T-helper 2 cell treated with Interferon-gamma antibody and Interleukin-4, amounts not matched to agents 100 ng/mL and 5 ng/mL, for 36 hours (primary cell): ENCODE measurements at regions not wholly inside any gene's neighbourhood (a gene's known extent, or its start where the extent isn't known, plus 50 kb on each side); places are given as distances from the start of the nearest gene placed in this dataset.
"Not testable (repeated sequence)": the region's sequence is repeated elsewhere in the genome, so short reads cannot be mapped to it uniquely, and the experiment has no call there.

ENCODE experiments used
- intact Hi-C: fragments of 100-400 bp; cut with micrococcal nuclease; formaldehyde crosslinking; loops from one replicate; pipeline ENCODE4 v1.15.1; 2023

DNA sequence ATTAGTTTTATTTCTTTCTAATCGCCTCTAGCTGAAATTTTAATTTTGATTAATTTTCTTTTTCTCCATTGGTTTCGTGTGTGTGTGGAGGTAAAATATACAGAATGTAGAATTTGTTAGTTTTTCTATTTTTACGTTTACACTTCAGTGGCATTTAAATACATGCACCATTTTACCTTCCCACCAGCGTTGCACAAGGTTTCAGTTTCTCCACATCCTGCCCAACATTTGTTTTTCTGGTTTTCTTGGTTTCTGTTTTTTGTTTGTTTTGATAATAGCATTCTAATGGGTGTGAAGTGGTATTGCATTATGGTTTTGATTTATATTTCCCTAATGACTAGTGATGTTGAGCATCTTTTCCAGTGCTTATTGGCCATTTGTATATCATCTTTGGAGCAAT is 871.4 kb upstream of the DEFB115 start:
- intact Hi-C loops: not testable (repeated sequence)

DNA sequence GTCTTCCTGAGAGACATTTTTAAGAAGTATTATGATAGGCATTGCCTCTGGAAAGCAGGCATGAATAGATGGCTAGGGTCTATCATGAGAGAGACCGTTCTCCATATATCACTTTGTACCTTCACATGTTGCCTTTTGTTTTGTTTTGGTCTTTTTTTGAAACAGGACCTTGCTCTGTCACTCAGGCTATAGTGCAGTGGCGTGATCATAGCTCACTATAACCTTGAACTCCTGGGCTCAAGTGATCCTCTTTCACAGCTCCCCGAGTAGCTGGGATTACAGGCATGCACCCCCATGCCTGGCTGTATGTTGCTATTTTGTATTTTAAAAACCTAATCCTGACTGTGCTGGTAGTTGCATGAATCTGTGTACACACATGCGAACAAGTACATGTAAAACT is 869.6 kb upstream of the DEFB115 start:
- intact Hi-C loops: not testable (repeated sequence)

DNA sequence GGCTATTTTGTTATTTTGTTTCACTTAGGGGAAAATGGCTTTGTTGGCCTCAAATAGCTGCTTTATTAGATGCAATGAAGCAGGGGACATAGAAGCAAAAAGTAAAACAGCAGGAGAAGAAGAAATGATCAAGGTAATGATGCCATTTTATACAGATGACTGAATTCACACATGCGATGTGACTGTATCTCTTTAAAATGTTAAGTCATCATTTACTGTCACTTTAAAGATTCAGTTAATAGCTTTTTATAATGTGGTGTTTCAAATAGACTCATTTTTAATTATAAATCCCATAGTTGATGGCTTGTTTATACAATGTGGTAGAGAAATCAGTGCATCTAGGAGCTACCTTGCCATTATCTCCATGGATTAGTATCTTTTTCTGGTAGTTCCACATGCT is 863.9 kb upstream of the DEFB115 start:
- intact Hi-C loops: not testable (repeated sequence)

- intact Hi-C loops: not testable (repeated sequence)
These were observed 860.4 kb upstream of the DEFB115 start for GRCh38 chr20:30397111-30397510.

DNA sequence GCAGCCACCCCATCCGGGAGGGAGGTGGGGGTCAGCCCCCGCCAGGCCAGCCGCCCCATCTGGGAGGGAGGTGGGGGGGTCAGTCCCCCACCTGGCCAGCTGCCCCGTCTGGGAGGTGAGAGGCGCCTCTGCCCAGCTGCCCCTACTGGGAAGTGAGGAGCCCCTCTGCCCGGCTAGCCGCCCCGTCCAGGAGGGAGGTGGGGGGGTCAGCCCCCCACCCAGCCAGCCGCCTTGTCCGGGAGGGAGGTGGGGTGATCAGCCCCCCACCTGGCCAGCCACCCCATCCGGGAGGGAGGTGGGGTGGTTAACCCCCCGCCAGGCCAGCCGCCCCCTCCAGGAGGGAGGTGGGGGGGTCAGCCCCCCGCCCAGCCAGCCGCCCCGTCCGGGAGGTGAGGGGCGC is 852.4 kb upstream of the DEFB115 start:
- intact Hi-C loops: not testable (repeated sequence)

GRCh38 chr20:30405585-30405984 is 851.9 kb upstream of the DEFB115 start:
- intact Hi-C loops: not testable (repeated sequence)

DNA sequence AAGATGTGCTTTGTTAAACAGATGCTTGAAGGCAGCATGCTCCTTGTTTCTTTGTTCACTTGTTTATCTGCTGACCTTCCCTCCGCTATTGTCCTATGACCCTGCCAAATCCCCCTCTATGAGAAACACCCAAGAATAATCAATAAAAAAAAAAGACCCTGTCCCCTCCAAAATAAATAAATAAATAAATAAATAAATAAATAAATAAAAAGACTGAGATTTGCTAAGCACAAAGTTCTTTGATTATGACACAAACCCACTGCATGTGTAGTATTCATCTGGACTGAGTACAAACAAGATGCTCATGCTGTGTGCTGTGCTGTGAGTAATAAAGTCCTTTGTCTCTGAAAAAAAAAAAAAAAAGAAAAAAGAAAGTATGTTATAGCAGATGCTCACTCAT is 851.1 kb upstream of the DEFB115 start:
- intact Hi-C loops: not testable (repeated sequence)

DNA sequence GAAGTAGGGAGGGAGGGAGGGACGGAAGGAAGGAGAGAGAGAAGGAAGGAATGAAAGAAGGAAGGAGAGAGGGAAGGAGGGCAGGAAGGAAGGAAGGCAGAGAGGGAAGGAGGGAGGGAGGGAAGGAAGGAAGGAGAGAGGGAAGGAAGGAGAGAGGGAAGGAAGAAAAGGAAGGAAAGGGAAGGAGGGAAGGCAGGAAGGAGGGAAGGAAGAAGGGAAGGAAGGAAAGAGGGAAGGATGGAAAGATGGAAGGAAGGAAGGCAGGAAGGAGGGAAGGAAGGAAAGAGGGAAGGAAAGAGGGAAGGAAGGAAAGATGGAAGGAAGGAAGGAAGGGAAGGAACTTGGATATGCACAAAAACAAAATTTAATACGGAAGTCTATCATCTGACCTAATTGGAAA is 844.5 kb upstream of the DEFB115 start:
- intact Hi-C loops: no loop called here

- intact Hi-C loops: not testable (repeated sequence)
These were observed 840.1 kb upstream of the DEFB115 start for GRCh38 chr20:30417387-30417786.

DNA sequence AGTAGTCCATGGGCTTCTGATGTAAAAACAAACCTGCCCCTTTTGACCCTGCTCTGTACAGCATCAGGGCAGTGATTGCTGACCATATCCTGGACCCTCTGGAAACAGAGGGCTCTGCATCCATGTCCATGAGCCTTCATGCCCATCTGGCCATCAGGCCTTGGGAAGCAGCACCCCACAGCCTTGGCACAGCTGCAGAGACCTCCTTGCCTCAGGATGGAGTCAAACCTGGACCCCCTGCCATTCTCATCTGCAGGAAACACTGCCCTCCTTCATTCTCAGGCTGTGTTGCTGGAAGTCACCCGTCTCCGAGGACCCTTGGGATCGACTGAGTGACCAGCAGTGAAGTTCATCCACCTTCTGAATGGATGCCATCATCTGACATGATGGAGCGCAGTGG is 839.1 kb upstream of the DEFB115 start:
- intact Hi-C loops: not testable (repeated sequence)

- intact Hi-C loops: no loop called here
These were observed 838.0 kb upstream of the DEFB115 start for GRCh38 chr20:30419466-30419865.

DNA sequence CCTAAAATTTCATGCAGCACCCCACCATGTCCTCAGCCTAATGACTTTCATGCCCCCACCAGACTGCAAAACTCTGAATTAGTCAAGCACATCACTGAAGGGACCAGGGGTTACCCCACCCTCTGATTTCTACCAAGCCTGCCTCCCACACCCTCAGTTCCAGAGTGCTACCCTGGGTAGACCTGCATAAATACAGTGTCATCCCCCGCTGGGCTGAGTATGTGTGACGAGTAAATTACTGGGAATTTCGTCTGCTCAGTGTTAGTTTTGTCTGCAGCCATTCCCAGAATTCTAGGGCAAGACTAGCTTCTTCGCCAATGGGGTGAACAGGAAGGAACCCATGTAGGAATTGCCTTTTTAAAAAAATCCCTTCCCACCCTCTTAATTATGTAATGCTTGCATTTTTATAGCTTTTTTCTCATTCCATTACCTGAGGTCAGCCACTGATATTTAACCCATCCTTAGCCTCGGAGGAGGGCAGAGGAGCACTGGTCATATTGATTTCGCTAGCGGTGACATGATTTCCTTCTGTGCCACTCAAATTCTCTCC is 837.5 kb upstream of the DEFB115 start:
- intact Hi-C loops: not testable (repeated sequence)
